Activated CD8-positive, alpha-beta memory T cell treated with anti-CD3 and anti-CD28 coated beads for 4 hours (primary cell): ENCODE measurements at regions not wholly inside any gene's neighbourhood (a gene's known extent, or its start where the extent isn't known, plus 50 kb on each side); places are given as distances from the start of the nearest gene placed in this dataset.
"Not testable (repeated sequence)": the region's sequence is repeated elsewhere in the genome, so short reads cannot be mapped to it uniquely, and the experiment has no call there.

Experiments used
- DNase-seq, 2 donors: peaks; one replicate each; pipeline ENCODE4 v3.0.0-alpha.2; 2020; ENCODE audit warnings: low read depth in 2 of 2

- DNase-seq: no peak
Measured at GRCh38 chr3:159654183-159655134, 334.2 kb upstream of the IL12A start.

GRCh38 chr3:159655202-159655601, 333.4 kb upstream of the IL12A start:
- DNase-seq: no peak

- no peak for DNase-seq
Measured at GRCh38 chr3:159657176-159657575, 331.5 kb upstream of the IL12A start.

GRCh38 chr3:159657629-159658028, 331.0 kb upstream of the IL12A start:
- no peak for DNase-seq

- DNase-seq: no peak
Measured at GRCh38 chr3:159660326-159660725, 328.3 kb upstream of the IL12A start.

- DNase-seq: no peak
Measured at GRCh38 chr3:159660901-159661300, 327.7 kb upstream of the IL12A start.

- no peak for DNase-seq
Measured at GRCh38 chr3:159662549-159662948, 326.1 kb upstream of the IL12A start.

- no peak for DNase-seq
Measured at GRCh38 chr3:159664006-159664405, 324.6 kb upstream of the IL12A start.

- DNase-seq: no peak
Measured at GRCh38 chr3:159664653-159665052, 324.0 kb upstream of the IL12A start.

- DNase-seq: no peak
Measured at GRCh38 chr3:159667261-159667660, 321.4 kb upstream of the IL12A start.

- DNase-seq: no peak
Measured at GRCh38 chr3:159668461-159668860, 320.2 kb upstream of the IL12A start.

GRCh38 chr3:159668990-159669476, 319.6 kb upstream of the IL12A start:
- no peak for DNase-seq

GRCh38 chr3:159669766-159670165, 318.9 kb upstream of the IL12A start:
- no peak for DNase-seq

- no peak for DNase-seq
Measured at GRCh38 chr3:159672728-159673688, 315.6 kb upstream of the IL12A start.

GRCh38 chr3:159674583-159674982, 314.1 kb upstream of the IL12A start:
- DNase-seq: no peak

- DNase-seq: no peak
Measured at GRCh38 chr3:159675285-159675684, 313.4 kb upstream of the IL12A start.

GRCh38 chr3:159679900-159680299, 308.7 kb upstream of the IL12A start:
- no peak for DNase-seq

GRCh38 chr3:159681717-159682116, 306.9 kb upstream of the IL12A start:
- DNase-seq: not testable (repeated sequence)

GRCh38 chr3:159685801-159686200, 302.8 kb upstream of the IL12A start:
- DNase-seq: no peak

- no peak for DNase-seq
Measured at GRCh38 chr3:159693226-159693625, 295.4 kb upstream of the IL12A start.

- no peak for DNase-seq
Measured at GRCh38 chr3:159711560-159712333, 276.9 kb upstream of the IL12A start.
